Skeletal muscle tissue (tissue), 3 donors: ENCODE measurements at regions not wholly inside any gene's neighbourhood (a gene's known extent, or its start where the extent isn't known, plus 50 kb on each side); places are given as distances from the start of the nearest gene placed in this dataset.
"Not testable (repeated sequence)": the region's sequence is repeated elsewhere in the genome, so short reads cannot be mapped to it uniquely, and the experiment has no call there.

Experiments used
- H3K27ac ChIP-seq: one replicate; pipeline ENCODE4 v1.7.0; 2013; ENCODE audit warnings: mild to moderate bottlenecking, low read depth, low read length, inconsistent platforms
- H3K27me3 ChIP-seq, 3 donors: one replicate each; pipeline ENCODE4 v1.7.0; 2013; ENCODE audit warnings: low read length in 3 of 3; ENCODE audit not compliant: control insufficient read depth in 3 of 3, insufficient read depth in 3 of 3
- H3K36me3 ChIP-seq, 3 donors: one replicate each; pipeline ENCODE4 v1.7.0; 2013; ENCODE audit warnings: low read length in 3 of 3; ENCODE audit not compliant: control insufficient read depth in 3 of 3, insufficient read depth in 3 of 3
- H3K4me1 ChIP-seq, 3 donors: one replicate each; pipeline ENCODE4 v1.7.0; 2013; ENCODE audit warnings: low read length in 3 of 3, mild to moderate bottlenecking in 3 of 3; ENCODE audit not compliant: control insufficient read depth in 3 of 3, insufficient read depth in 3 of 3
- H3K4me3 ChIP-seq, 3 donors: one replicate each; pipeline ENCODE4 v1.7.0; 2013; ENCODE audit warnings: low read length in 3 of 3
- H3K9ac ChIP-seq, 3 donors: one replicate each; pipeline ENCODE4 v1.7.0; 2013; ENCODE audit warnings: low read length in 3 of 3, mild to moderate bottlenecking in 3 of 3, moderate library complexity in 2 of 3, low read depth in 1 of 3
- H3K9me3 ChIP-seq, 3 donors: one replicate each; pipeline ENCODE4 v1.7.0; 2013; ENCODE audit warnings: low read length in 3 of 3; ENCODE audit not compliant: control insufficient read depth in 3 of 3
- donor health status: Osteomylitis.

GRCh38 chr10:21121822-21122221 lies 224.7 kb upstream of the NEBL start:
- H3K4me3 ChIP-seq, H3K9me3 ChIP-seq, H3K9ac ChIP-seq, H3K27ac ChIP-seq, H3K27me3 ChIP-seq, H3K4me1 ChIP-seq, H3K36me3 ChIP-seq: not testable (repeated sequence)

- Histone ChIP-seq H3K27ac (no peak overlapping the region), H3K36me3 (no peaks in the 10 kb centered on the region), H3K27me3 (no peaks in the 10 kb centered on the region), H3K9me3 (no peaks in the 10 kb centered on the region), H3K9ac (no peak overlapping the region), H3K4me3 (no peak overlapping the region), H3K4me1 (no peaks in the 10 kb centered on the region)
Observed at GRCh38 chr10:21114683-21115082, 217.6 kb upstream of the NEBL start.

- Histone ChIP-seq H3K27ac (no peak overlapping the region), H3K9ac (no peak overlapping the region), H3K9me3 (no peaks in the 10 kb centered on the region), H3K4me3 (no peak overlapping the region), H3K4me1 (no peaks in the 10 kb centered on the region), H3K27me3 (no peaks in the 10 kb centered on the region), H3K36me3 (no peaks in the 10 kb centered on the region)
Observed at GRCh38 chr10:21110358-21110757, 213.2 kb upstream of the NEBL start.

GRCh38 chr10:21106931-21107330 lies 209.8 kb upstream of the NEBL start:
- not testable (repeated sequence) for H3K27ac ChIP-seq, H3K9me3 ChIP-seq, H3K36me3 ChIP-seq, H3K4me3 ChIP-seq, H3K27me3 ChIP-seq, H3K4me1 ChIP-seq, H3K9ac ChIP-seq

GRCh38 chr10:21105331-21105730 lies 208.2 kb upstream of the NEBL start:
- H3K27ac ChIP-seq, H3K9me3 ChIP-seq, H3K4me3 ChIP-seq, H3K4me1 ChIP-seq, H3K9ac ChIP-seq, H3K27me3 ChIP-seq, H3K36me3 ChIP-seq: not testable (repeated sequence)

- Histone ChIP-seq H3K27ac (no peak overlapping the region), H3K9ac (no peak overlapping the region)
Observed at GRCh38 chr10:21100871-21101514, 203.9 kb upstream of the NEBL start.

GRCh38 chr10:21100190-21100589 lies 203.1 kb upstream of the NEBL start:
- Histone ChIP-seq H3K4me1 (peaks cover 0 to 3% (median 0%) of the 10 kb centered on the region in 3 donors), H3K27ac (no peak overlapping the region), H3K4me3 (no peak overlapping the region), H3K9ac (no peak overlapping the region), H3K36me3 (no peaks in the 10 kb centered on the region), H3K27me3 (no peaks in the 10 kb centered on the region), H3K9me3 (no peaks in the 10 kb centered on the region)

More at GRCh38 chr10:21100871-21101514, 203.9 kb upstream of the NEBL start:
- peaks cover 0 to 3% (median 0%) of the 10 kb centered on the region in 3 donors for H3K4me1 ChIP-seq
- no peaks in the 10 kb centered on the region for H3K9me3 ChIP-seq
- H3K27me3 ChIP-seq = no peaks in the 10 kb centered on the region
- H3K36me3 ChIP-seq = no peaks in the 10 kb centered on the region
- H3K4me3 ChIP-seq = no peak overlapping the region

GRCh38 chr10:21099291-21100062 lies 202.4 kb upstream of the NEBL start:
- Histone ChIP-seq H3K4me1 (peaks cover 0 to 3% (median 0%) of the 10 kb centered on the region in 3 donors), H3K27ac (no peak overlapping the region), H3K36me3 (no peaks in the 10 kb centered on the region), H3K9me3 (no peaks in the 10 kb centered on the region), H3K27me3 (no peaks in the 10 kb centered on the region), H3K9ac (no peak overlapping the region), H3K4me3 (no peak overlapping the region)

GRCh38 chr10:21097926-21098355 lies 200.8 kb upstream of the NEBL start:
- Histone ChIP-seq H3K27ac (no peak overlapping the region), H3K4me3 (no peak overlapping the region), H3K27me3 (no peaks in the 10 kb centered on the region), H3K36me3 (no peaks in the 10 kb centered on the region), H3K9me3 (no peaks in the 10 kb centered on the region), H3K4me1 (peaks cover 0 to 3% (median 0%) of the 10 kb centered on the region in 3 donors), H3K9ac (no peak overlapping the region)

GRCh38 chr10:21095494-21096055 lies 198.5 kb upstream of the NEBL start:
- Histone ChIP-seq H3K9ac (no peak overlapping the region), H3K4me1 (no peaks in the 10 kb centered on the region), H3K36me3 (no peaks in the 10 kb centered on the region), H3K27me3 (no peaks in the 10 kb centered on the region), H3K9me3 (no peaks in the 10 kb centered on the region), H3K27ac (no peak overlapping the region), H3K4me3 (no peak overlapping the region)
